ENCODE measurements at regions not wholly inside any gene's neighbourhood (a gene's known extent, or its start where the extent isn't known, plus 50 kb on each side); places are given as distances from the start of the nearest gene placed in this dataset.
"Not testable (repeated sequence)": the region's sequence is repeated elsewhere in the genome, so short reads cannot be mapped to it uniquely, and the experiment has no call there.

DNA sequence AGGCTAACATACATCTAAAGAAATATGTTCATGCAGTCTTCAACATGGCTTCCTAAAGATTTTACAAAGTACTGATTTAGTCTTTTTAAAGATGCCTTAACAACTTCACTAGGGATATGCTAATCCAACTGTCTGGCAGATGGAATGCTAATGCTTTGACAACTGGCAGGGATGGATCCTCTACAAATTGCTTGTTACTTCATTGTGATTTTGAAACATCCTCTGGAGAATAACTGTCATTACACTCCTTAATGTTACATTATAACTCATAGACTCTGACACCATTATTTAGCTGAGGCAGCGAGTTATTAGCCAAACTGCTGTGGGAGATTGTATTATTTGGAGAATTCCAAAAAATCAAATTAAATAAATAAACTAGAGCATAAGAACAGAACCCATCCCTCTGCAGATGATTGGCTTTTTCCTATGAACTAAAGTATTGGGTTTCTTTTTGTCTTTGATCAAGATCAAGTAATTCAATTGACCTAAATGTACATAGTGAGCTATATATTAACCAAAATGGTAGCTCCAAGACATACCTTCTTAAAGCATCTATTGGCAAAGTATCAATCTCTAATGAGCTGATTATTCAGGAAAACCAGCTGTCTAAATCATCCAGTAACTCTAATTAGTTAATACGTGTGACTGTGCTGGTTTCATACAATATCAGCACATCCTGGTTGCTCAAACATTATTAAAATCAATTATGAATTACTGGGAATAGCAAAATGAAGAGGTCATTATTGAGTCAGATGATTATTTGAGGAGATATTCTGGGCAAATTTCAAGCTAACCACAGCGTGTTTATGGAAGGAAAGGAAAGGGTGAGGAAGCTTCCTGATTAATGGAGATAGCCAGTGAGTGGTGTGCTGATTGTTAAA lies 321.3 kb upstream of the TFPI start:
- DNase-seq, result peak; percentile 52

DNA sequence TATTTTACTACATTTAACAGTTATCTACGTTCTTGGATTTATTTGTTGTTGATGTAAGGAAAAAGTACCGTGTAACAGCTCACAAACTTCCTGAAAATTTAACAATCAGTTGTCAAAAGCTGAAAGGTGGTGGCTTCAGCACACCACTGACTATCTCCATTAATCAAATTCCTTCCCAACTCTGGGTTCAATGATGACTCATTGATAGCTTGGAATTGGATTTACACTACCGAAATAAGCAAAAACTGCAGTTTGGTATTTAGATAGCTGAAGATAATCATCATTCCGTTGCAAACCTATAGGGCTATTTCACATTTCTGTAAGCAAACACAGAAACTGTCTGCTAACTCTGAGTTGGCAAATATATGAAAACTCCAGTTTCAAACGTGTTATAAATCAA lies 322.3 kb upstream of the TFPI start:
- no peak for DNase-seq

DNA sequence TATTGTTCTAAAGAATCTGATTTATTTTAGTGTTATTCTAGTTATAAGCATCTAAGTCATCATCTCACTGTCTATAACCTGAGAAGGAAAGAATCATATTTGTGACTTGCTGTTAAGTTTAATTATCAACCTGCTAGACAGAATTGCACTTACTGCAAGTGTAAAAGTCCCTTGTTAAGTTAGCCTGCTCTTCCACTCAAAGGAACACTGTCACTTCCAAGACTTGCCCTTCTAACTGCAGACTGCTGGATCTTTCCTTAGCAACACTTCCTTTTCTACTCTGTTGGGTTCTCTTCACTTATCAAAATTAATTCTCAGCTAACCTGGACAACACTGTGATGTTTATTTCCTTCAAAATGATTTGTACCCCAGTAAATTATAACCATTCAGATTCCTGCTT lies 323.2 kb upstream of the TFPI start:
- DNase-seq, result no peak

- DNase-seq, result no peak
Observed at GRCh38 chr2:187878112-187878511, 323.9 kb upstream of the TFPI start.

GRCh38 chr2:187879491-187879890 lies 325.3 kb upstream of the TFPI start:
- DNase-seq, result no peak

DNA sequence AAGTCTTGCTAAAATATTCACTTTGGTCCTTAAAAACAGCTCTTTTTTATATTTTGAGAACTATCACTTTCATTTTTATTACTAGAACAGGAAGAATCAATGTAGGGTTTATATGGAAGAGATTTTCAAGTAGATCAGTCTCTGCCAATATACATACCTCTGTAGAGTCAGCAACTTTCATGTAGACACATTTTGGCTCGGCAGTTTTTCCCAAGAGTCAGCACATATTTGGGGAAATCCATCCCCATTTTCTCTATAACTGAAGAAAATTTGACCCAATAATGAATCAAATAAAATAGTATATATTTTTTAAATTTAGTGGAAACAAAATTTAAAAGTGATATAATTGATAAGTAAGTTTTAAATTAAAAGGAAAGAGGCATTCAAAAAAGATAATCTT lies 329.8 kb upstream of the TFPI start:
- no peak for DNase-seq

GRCh38 chr2:187890690-187891089 lies 336.5 kb upstream of the TFPI start:
- peak; percentile 82 for DNase-seq

DNA sequence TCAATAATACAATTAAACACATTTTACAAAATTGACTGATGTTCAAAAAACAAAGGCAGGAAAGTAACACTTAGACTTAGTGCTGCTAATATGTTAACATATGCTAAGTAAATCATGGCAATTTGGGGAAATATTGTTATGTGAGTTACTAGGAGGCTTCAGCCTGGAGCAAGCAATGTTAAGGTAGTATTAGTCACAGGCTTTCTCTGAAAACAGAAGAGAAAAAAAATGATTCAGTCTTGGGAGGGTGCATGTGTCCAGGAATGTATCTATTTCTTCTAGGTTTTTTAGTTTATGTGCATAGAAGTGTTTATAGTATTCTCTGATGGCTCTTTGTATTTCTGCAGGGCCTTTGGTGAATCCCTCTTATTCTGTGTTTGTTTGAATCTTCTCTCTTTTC lies 345.8 kb upstream of the TFPI start:
- DNase-seq, result no peak

- DNase-seq, result no peak
Observed at GRCh38 chr2:187906021-187906420, 351.8 kb upstream of the TFPI start.

DNA sequence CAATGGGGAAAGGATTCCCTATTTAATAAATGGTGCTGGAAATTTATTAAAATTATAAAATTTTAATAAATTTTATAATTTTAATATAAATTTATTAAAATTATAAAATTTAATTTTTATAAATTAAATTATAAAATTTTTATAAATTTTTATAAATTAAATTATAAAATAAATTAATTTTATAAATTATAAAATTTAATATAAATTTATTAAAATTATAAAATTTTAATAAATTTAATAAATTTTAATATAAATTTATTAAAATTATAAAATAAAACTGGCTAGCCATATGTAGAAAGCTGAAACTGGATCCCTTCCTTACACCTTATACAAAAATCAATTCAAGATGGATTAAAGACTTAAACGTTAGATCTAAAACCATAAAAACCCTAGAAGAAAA lies 356.7 kb upstream of the TFPI start:
- DNase-seq, result not testable (repeated sequence)

DNA sequence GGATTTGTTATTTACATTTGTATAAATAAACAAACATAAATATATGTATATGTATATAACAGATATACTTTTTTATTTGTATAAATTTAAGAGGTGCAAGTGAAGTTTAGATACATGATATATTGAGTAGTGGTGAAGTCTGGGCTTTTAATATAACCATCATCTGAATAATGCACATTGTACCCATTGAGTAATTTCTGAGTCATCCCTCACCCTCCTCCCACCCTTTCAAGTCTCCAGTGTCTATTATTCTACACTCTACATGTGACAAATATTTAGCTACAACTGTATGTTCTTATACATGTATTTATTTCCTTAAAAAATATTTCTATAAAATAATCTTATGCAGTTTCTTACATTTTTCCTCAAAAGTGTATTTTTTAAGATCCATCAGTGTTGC lies 358.7 kb upstream of the TFPI start:
- no peak for DNase-seq

DNA sequence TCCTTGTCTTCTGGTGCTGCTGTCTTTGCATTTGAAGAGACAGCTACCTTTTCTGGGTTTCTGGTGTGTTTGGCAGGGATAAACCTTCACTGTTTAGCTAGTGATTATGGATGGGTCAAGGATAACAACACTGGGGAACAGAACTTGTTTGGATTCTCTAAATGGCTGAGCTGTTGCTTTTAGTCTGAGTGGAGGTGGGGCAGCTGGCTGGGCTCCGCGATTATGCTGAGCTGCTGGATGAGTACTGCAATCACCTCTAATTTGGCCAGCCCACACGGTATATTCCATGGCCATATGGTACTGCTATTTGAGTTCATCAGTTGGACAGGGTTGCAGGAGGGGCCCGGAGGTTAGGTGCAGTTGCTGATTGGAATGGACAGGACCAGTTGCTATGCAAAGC lies 361.6 kb upstream of the TFPI start:
- DNase-seq, result no peak

DNA sequence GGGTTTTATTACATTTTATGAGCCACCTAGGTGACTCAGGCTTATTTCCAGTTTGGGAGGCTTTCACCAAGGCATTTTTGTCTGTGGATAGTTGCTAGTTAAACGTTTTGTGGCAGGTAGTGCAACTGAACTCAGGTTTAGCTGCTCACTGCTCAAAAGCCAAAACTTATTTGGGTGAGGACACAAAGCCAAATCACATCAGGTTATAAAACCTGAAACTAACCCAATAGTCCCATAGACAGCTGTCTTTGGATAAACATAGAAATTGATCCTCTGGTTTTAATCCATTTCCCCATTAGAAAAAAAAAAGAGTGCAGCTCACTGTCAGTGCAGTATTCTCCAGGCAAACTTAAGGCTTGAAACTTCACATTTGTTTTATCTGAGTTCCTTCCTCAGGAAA lies 362.6 kb upstream of the TFPI start:
- no peak for DNase-seq

- DNase-seq, result no peak
Observed at GRCh38 chr2:187917535-187917934, 363.3 kb upstream of the TFPI start.

DNA sequence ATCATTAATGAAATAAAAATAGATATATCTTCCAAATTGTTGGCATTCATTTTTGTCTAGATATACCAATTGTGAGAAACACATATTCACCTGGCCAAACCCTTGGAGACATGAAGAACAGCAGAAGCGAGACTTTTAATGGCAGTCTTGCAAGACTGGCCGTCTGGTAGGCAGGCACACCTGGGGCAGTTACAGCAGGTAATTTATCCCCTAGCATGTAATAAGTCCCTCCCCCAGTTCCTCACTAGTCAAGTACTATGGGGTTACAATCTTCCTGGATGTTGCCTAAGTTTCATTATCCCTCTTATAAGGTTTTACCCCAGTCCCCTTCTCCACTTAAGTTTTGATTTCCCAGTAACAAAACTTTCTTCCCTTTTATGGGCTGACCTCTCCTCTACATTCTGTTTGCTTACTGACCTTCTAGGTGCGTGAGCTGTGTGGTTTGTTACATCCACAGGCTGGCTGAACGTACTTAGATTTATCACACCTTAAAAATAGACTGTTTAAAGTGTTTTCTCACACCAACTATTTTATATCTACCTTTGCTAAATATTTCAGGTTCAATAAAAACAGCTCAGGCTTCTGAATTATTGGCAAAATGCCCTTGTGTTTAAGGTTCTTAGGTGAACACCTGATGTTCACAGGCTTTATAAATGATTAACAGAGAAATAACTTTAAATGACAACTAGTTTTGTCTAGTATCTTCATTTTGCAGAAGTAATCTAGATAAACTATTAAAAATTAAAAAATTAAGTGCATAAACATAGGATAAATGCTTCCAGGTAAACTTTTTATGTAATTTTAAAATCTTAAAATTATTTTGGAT lies 365.0 kb upstream of the TFPI start:
- no peak for DNase-seq

GRCh38 chr2:187920511-187920910 lies 366.3 kb upstream of the TFPI start:
- DNase-seq, result no peak

- DNase-seq, result no peak
Observed at GRCh38 chr2:187922846-187923245, 368.6 kb upstream of the TFPI start.

DNA sequence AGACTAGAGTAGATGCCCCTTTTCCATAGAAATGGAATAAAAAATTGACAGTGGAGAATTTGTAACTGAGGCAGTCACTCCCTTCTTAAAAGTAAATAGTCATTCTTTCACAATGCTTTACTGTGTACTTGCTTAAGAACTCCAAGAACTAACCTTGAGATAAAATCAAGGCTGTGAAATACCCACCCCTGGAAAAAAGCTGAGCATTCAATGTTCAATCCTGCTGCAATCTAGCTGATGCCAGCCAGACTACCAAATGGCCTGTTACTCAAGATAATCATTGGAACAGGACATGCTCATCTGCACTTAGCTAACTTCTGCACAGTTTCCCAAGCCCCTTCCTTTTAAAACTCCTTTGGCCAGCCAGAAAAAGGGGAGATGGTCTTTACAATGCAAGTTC lies 367.4 kb upstream of the GULP1 start:
- no peak for DNase-seq

DNA sequence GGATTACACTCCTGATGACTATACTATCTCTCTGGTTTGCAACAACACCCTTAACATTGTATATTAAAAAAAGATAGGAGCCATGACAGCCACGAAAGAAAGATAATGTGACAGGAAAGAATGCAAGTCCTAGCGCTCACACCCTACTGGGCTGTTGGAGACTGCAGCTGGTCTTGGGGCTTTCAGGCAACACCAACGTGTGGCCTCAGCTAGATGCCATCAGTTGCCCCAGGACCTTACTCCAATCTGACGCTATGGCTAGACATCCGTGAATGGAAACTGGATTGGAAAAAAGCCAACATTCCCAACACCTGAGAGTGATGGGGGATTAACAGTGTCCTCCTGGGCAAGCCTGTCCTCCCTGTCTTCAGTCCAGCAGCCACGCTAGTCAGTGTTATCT lies 357.4 kb upstream of the GULP1 start:
- DNase-seq, result no peak

- DNase-seq, result no peak
Observed at GRCh38 chr2:187934692-187935091, 357.0 kb upstream of the GULP1 start.

GRCh38 chr2:187935126-187935525 lies 356.5 kb upstream of the GULP1 start:
- DNase-seq, result no peak

- DNase-seq, result no peak
Observed at GRCh38 chr2:187936228-187936627, 355.4 kb upstream of the GULP1 start.

DNA sequence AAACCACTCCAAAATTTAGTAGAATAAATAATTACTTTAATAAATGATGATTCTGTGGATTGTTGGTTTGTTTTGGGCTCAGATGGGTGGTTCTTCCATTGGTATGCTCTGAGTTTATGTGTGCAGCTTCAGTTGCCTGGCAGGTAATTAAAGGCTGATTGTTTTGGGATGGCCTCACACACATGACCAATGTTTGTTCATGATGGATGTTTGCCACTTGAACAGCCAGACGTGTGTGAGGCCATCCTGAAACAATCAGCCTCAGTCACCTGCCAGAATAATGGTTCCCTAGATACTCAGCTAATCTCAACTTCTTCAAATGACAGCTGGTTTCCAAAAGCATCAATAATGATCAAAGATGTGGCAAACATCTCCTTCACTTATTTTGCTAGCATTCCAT lies 352.5 kb upstream of the GULP1 start:
- no peak for DNase-seq

DNA sequence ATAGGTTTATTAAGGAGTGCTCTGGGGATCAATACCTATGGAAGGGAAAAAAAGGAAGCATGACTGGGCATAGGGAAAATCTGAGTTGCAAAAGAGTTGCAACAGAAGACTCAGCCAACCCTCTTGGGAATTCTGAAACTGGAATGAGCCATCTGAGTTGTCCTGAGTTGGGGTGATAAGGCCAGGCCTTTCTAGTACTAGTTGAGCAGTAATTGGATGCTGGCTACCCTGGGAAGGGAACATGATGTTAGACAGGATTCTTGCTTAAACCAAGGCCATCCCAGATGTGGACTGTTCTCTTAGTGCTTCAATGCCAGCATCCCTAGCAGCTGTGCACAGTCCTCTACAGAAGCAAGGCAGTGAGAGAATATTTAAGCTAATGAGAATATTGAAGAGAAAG lies 348.8 kb upstream of the GULP1 start:
- no peak for DNase-seq

Measured in dermis blood vessel endothelial cell (primary cell).